ENCODE measurements at regions not wholly inside any gene's neighbourhood (a gene's known extent, or its start where the extent isn't known, plus 50 kb on each side); places are given as distances from the start of the nearest gene placed in this dataset.

GRCh38 chr13:88895261-88895941, 1224.2 kb downstream of the SLITRK5 start:
- no peak for TF ChIP-seq POLR2A (IDR thresholded peaks at IDR 0.05)
- TF ChIP-seq, protein P1, sequence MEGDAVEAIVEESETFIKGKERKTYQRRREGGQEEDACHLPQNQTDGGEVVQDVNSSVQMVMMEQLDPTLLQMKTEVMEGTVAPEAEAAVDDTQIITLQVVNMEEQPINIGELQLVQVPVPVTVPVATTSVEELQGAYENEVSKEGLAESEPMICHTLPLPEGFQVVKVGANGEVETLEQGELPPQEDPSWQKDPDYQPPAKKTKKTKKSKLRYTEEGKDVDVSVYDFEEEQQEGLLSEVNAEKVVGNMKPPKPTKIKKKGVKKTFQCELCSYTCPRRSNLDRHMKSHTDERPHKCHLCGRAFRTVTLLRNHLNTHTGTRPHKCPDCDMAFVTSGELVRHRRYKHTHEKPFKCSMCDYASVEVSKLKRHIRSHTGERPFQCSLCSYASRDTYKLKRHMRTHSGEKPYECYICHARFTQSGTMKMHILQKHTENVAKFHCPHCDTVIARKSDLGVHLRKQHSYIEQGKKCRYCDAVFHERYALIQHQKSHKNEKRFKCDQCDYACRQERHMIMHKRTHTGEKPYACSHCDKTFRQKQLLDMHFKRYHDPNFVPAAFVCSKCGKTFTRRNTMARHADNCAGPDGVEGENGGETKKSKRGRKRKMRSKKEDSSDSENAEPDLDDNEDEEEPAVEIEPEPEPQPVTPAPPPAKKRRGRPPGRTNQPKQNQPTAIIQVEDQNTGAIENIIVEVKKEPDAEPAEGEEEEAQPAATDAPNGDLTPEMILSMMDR (IDR thresholded peaks at IDR 0.05), result no peak
- TF ChIP-seq POLR2AphosphoS5 (IDR thresholded peaks at IDR 0.05), result no peak

Data from sigmoid colon (tissue), 4 donors.